Lung (tissue), 11 donors: ENCODE measurements at regions not wholly inside any gene's neighbourhood (a gene's known extent, or its start where the extent isn't known, plus 50 kb on each side); places are given as distances from the start of the nearest gene placed in this dataset.

Experiments
- ATAC-seq: fragments of 200-7000 bp; cut with Tn5 transposase; one replicate; pipeline ENCODE4 v1.9.1; 2020; ENCODE audit warnings: moderate number of reproducible peaks; ENCODE audit not compliant: insufficient read depth, low FRiP score
- DNase-seq, 3 donors: peaks; one replicate each; pipeline ENCODE4 v3.0.0-alpha.2; 2013 to 2017
- H3K27ac ChIP-seq, 2 donors: one replicate each; pipeline ENCODE4 v1.5.1; 2013; ENCODE audit warnings: mild to moderate bottlenecking in 2 of 2, moderate library complexity in 2 of 2, control low read depth in 1 of 2, inconsistent platforms in 1 of 2, low read depth in 1 of 2, low read length in 1 of 2
- H3K27me3 ChIP-seq, 3 donors: one replicate each; pipeline ENCODE4 v1.5.1; 2013; ENCODE audit warnings: low read length in 2 of 3; ENCODE audit not compliant: control insufficient read depth in 3 of 3, insufficient read depth in 3 of 3
- H3K36me3 ChIP-seq, 4 donors: one replicate each; pipeline ENCODE4 v1.5.1; 2013; ENCODE audit warnings: low read length in 4 of 4, mild to moderate bottlenecking in 1 of 4, moderate library complexity in 1 of 4; ENCODE audit not compliant: control insufficient read depth in 4 of 4, insufficient read depth in 4 of 4
- H3K4me1 ChIP-seq, 5 donors: one replicate each; pipeline ENCODE4 v1.5.1; 2013; ENCODE audit warnings: low read length in 5 of 5, mild to moderate bottlenecking in 2 of 5, moderate library complexity in 1 of 5; ENCODE audit not compliant: control insufficient read depth in 5 of 5, insufficient read depth in 5 of 5
- H3K4me3 ChIP-seq: one replicate; pipeline ENCODE4 v1.5.1; 2013; ENCODE audit warnings: mild to moderate bottlenecking, control low read depth, moderate library complexity
- H3K9ac ChIP-seq, 2 donors: one replicate each; pipeline ENCODE4 v1.5.1; 2013; ENCODE audit warnings: low read length in 2 of 2, control low read depth in 1 of 2; ENCODE audit not compliant: insufficient read depth in 1 of 2
- H3K9me3 ChIP-seq, 4 donors: one replicate each; pipeline ENCODE4 v1.5.1; 2013; ENCODE audit warnings: low read length in 3 of 4, mild to moderate bottlenecking in 1 of 4, moderate library complexity in 1 of 4; ENCODE audit not compliant: control insufficient read depth in 4 of 4, insufficient read depth in 3 of 4
- CTCF ChIP-seq: IDR thresholded peaks from 2 replicates; pipeline ENCODE4 v1.5.1; 2012; ENCODE audit warnings: mild to moderate bottlenecking; ENCODE audit errors: control extremely low read depth, extremely low read depth
- WGBS, 2 donors: extraction: QIAGEN DNeasy Blood & Tissue Kit; methylation state at CpG; one replicate each; pipeline ENCODE4 v1.1.7; 2013; 5-methylcytosine and 5-hydroxymethylcytosine counted together
- donor health status: control.
- donor health status: control.
- donor health status: Bipolar disorder and iron deficiency.
- donor health status: healthy.
- donor health status: DM: yes; HTN: yes; CAD: no.

GRCh38 chr2:181310967-181311366, 146.2 kb upstream of the ITGA4 start:
- Histone ChIP-seq H3K9ac (no peak overlapping the region), H3K27ac (no peak overlapping the region), H3K4me3 (no peak overlapping the region), H3K4me1 (no peaks in the 10 kb centered on the region), H3K9me3 (no peaks in the 10 kb centered on the region), H3K36me3 (no peaks in the 10 kb centered on the region), H3K27me3 (no peaks in the 10 kb centered on the region)
- ATAC-seq (no peak), DNase-seq (no peak)
- WGBS, 2 donors, result 98 to 100% methylated on average over 1 of the region's 1 CpG
- TF ChIP-seq CTCF, result no peak

- Histone ChIP-seq H3K36me3 (no peaks in the 10 kb centered on the region), H3K9me3 (no peaks in the 10 kb centered on the region), H3K27me3 (no peaks in the 10 kb centered on the region), H3K4me3 (no peak overlapping the region), H3K4me1 (no peaks in the 10 kb centered on the region), H3K27ac (no peak overlapping the region), H3K9ac (no peak overlapping the region)
- DNase-seq, result no peak
- ATAC-seq, result no peak
- WGBS, 2 donors, result 50 to 64% methylated on average over 4 of the region's 4 CpGs
- no peak for TF ChIP-seq CTCF
Observed at GRCh38 chr2:181311837-181312236, 145.3 kb upstream of the ITGA4 start.

- no peaks in the 10 kb centered on the region for H3K9me3 ChIP-seq
- 52 to 55% methylated on average over 7 of the region's 7 CpGs for WGBS, 2 donors
- H3K4me3 ChIP-seq, result no peak overlapping the region
- H3K27ac ChIP-seq, result peak overlapping the region in 1 of 2 donors; percentile 11
- no peaks in the 10 kb centered on the region for H3K27me3 ChIP-seq
- H3K4me1 ChIP-seq, result no peaks in the 10 kb centered on the region
- ATAC-seq (no peak), DNase-seq (no peak)
- H3K9ac ChIP-seq, result no peak overlapping the region
- no peak for TF ChIP-seq CTCF
- H3K36me3 ChIP-seq, result no peaks in the 10 kb centered on the region
Observed at GRCh38 chr2:181312515-181312927, 144.7 kb upstream of the ITGA4 start.

GRCh38 chr2:181313845-181314244, 143.3 kb upstream of the ITGA4 start:
- no peaks in the 10 kb centered on the region for H3K9me3 ChIP-seq
- 80 to 95% methylated on average over 1 of the region's 1 CpG for WGBS, 2 donors
- no peak overlapping the region for H3K27ac ChIP-seq
- no peak for ATAC-seq
- no peak for TF ChIP-seq CTCF
- no peak overlapping the region for H3K4me3 ChIP-seq
- no peak overlapping the region for H3K9ac ChIP-seq
- H3K4me1 ChIP-seq, result no peaks in the 10 kb centered on the region
- DNase-seq, result no peak
- no peaks in the 10 kb centered on the region for H3K36me3 ChIP-seq
- H3K27me3 ChIP-seq, result no peaks in the 10 kb centered on the region
